Cardiac fibroblast (primary cell): ENCODE measurements at regions not wholly inside any gene's neighbourhood (a gene's known extent, or its start where the extent isn't known, plus 50 kb on each side); places are given as distances from the start of the nearest gene placed in this dataset.

Source experiments
- DNase-seq, 2 donors: peaks; one replicate each; pipeline versions ENCODE4 v3.0.0 to v3.0.0-alpha.2; 2010; ENCODE audit warnings: low read depth in 2 of 2
- H3K4me3 ChIP-seq, 2 donors: replicated peaks in 1 of 2; 1 replicate in 1 of 2; 2 replicates in 1 of 2; pipeline ENCODE4 v1.5.1; 2011; ENCODE audit warnings: low read depth in 2 of 2, low read length in 2 of 2, mild to moderate bottlenecking in 2 of 2, moderate library complexity in 1 of 2
- CTCF ChIP-seq: IDR thresholded peaks from one replicate; pipeline ENCODE4 v1.5.1; 2011; ENCODE audit warnings: low read depth, mild to moderate bottlenecking, low read length, inconsistent platforms

GRCh38 chr2:71988170-71988569, 159.5 kb downstream of the CYP26B1 start:
- no peak for TF ChIP-seq CTCF
- no peak overlapping the region for H3K4me3 ChIP-seq
- DNase-seq = no peak

- no peak for DNase-seq
- H3K4me3 ChIP-seq = no peak overlapping the region
- no peak for TF ChIP-seq CTCF
Measured at GRCh38 chr2:71976685-71977084, 171.0 kb downstream of the CYP26B1 start.

GRCh38 chr2:71974846-71975245, 172.8 kb downstream of the CYP26B1 start:
- no peak overlapping the region for H3K4me3 ChIP-seq
- peak; percentile 51 to 52 for DNase-seq
- TF ChIP-seq CTCF = no peak

- H3K4me3 ChIP-seq = no peak overlapping the region
- no peak for DNase-seq
- no peak for TF ChIP-seq CTCF
Measured at GRCh38 chr2:71971493-71971892, 176.2 kb downstream of the CYP26B1 start.

- DNase-seq = no peak
- TF ChIP-seq CTCF = no peak
- no peak overlapping the region for H3K4me3 ChIP-seq
Measured at GRCh38 chr2:71965530-71965929, 182.1 kb downstream of the CYP26B1 start.

GRCh38 chr2:71962911-71963694, 184.6 kb downstream of the CYP26B1 start:
- TF ChIP-seq CTCF = no peak
- peak; percentile 16 to 71 for DNase-seq

GRCh38 chr2:71962350-71962749, 185.3 kb downstream of the CYP26B1 start:
- no peak for TF ChIP-seq CTCF
- H3K4me3 ChIP-seq = no peak overlapping the region
- DNase-seq = no peak

More at GRCh38 chr2:71962911-71963694, 184.6 kb downstream of the CYP26B1 start:
- H3K4me3 ChIP-seq = no peak overlapping the region
